ENCODE measurements at regions not wholly inside any gene's neighbourhood (a gene's known extent, or its start where the extent isn't known, plus 50 kb on each side); places are given as distances from the start of the nearest gene placed in this dataset.

DNA sequence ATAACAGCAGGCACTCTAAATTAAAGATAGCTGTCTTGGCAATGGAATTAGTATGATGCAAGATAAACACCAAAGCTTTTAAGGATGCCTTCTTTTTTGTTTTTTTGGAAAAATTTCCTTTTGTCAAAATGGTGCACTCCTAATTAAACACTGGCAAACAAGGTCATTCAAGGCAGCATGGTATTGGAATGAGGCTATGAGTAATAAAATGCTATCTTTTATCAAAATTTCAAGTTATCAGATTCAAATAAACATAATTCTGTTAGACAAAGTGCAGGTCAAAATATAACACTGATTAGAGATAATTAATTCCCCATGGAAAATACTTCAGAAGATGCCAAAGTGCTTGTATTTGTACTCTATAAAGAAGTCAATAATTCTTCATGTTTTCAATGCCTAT is 514.1 kb downstream of the TENT5A start:
- BruUV-seq (replicated peaks), result no TSS peak
- H3K27ac ChIP-seq (ENCODE audit: low read length), result no peak overlapping the region
- in situ Hi-C loops (cut with HindIII; ENCODE audit: low pct_unique_long_range_greater_than_20kb, low sequenced_read_pairs), result no loop called here
- H3K4me1 ChIP-seq (ENCODE audit: control insufficient read depth, insufficient read depth, low read length), result no peaks in the 10 kb centered on the region
- no peaks in the 10 kb centered on the region for H3K9me3 ChIP-seq (ENCODE audit: control insufficient read depth, insufficient read depth, low read depth, low read length)
- POLR2A ChIA-PET, result no interaction called here
- no peaks in the 10 kb centered on the region for H3K27me3 ChIP-seq (ENCODE audit: control insufficient read depth, insufficient read depth, low read length)
- intact Hi-C loops (cut with micrococcal nuclease; ENCODE audit: unreplicated experiment), result no loop called here
- DNase-seq (ENCODE audit: low read depth, low spot score) (no peak), ATAC-seq (no peak)
- H3K4me3 ChIP-seq (ENCODE audit: low read depth in 2 of 2, low read length in 2 of 2), result no peak overlapping the region
- CTCF ChIA-PET, result no interaction called here
- TF ChIP-seq TCF7L2 (IDR thresholded peaks at IDR 0.05; ENCODE audit: low read depth, low read length) (no peak), POLR2AphosphoS5 (IDR thresholded peaks at IDR 0.05; ENCODE audit: low read depth, low read length) (no peak), SIN3A (IDR thresholded peaks at IDR 0.05; ENCODE audit: borderline replicate concordance, insufficient read depth, low read depth, low read length) (no peak)
- TF ChIP-seq, protein P1, sequence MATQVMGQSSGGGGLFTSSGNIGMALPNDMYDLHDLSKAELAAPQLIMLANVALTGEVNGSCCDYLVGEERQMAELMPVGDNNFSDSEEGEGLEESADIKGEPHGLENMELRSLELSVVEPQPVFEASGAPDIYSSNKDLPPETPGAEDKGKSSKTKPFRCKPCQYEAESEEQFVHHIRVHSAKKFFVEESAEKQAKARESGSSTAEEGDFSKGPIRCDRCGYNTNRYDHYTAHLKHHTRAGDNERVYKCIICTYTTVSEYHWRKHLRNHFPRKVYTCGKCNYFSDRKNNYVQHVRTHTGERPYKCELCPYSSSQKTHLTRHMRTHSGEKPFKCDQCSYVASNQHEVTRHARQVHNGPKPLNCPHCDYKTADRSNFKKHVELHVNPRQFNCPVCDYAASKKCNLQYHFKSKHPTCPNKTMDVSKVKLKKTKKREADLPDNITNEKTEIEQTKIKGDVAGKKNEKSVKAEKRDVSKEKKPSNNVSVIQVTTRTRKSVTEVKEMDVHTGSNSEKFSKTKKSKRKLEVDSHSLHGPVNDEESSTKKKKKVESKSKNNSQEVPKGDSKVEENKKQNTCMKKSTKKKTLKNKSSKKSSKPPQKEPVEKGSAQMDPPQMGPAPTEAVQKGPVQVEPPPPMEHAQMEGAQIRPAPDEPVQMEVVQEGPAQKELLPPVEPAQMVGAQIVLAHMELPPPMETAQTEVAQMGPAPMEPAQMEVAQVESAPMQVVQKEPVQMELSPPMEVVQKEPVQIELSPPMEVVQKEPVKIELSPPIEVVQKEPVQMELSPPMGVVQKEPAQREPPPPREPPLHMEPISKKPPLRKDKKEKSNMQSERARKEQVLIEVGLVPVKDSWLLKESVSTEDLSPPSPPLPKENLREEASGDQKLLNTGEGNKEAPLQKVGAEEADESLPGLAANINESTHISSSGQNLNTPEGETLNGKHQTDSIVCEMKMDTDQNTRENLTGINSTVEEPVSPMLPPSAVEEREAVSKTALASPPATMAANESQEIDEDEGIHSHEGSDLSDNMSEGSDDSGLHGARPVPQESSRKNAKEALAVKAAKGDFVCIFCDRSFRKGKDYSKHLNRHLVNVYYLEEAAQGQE (IDR thresholded peaks at IDR 0.05; ENCODE audit: insufficient read depth in 1 of 2, low read depth in 2 of 2, low read length in 1 of 2), result no peak
- TF ChIP-seq, protein P2, sequence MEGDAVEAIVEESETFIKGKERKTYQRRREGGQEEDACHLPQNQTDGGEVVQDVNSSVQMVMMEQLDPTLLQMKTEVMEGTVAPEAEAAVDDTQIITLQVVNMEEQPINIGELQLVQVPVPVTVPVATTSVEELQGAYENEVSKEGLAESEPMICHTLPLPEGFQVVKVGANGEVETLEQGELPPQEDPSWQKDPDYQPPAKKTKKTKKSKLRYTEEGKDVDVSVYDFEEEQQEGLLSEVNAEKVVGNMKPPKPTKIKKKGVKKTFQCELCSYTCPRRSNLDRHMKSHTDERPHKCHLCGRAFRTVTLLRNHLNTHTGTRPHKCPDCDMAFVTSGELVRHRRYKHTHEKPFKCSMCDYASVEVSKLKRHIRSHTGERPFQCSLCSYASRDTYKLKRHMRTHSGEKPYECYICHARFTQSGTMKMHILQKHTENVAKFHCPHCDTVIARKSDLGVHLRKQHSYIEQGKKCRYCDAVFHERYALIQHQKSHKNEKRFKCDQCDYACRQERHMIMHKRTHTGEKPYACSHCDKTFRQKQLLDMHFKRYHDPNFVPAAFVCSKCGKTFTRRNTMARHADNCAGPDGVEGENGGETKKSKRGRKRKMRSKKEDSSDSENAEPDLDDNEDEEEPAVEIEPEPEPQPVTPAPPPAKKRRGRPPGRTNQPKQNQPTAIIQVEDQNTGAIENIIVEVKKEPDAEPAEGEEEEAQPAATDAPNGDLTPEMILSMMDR (IDR thresholded peaks at IDR 0.05), result no peak
- H3K36me3 ChIP-seq (ENCODE audit: control insufficient read depth, insufficient read depth, low read length), result no peaks in the 10 kb centered on the region; the same call in 1 of the 2 replicates

DNA sequence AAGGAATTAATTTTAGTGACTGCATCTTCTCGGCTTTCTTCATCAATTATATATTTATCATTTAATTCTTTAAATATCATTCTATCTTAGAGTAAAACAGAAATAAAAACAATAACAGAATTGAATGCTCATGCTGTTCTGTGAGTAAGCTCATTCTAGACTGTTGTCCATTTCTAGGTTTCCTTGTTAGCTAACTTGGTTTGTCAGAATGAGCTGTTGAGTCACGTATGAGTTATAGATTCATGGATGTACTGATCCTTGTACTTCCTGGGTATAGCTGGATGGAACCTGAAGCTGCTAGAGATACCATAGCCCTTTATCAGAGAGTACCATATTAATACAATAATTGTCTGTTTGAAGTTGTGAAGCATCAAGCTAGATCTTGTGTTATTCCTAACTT is 515.3 kb downstream of the TENT5A start:
- no TSS peak for BruUV-seq (replicated peaks)
- POLR2A ChIA-PET, result no interaction called here
- no peak for DNase-seq (ENCODE audit: low read depth, low spot score)

More for the DNA sequence above, 515.3 kb downstream of the TENT5A start:
- TF ChIP-seq, protein P1 (IDR thresholded peaks at IDR 0.05; ENCODE audit: insufficient read depth in 1 of 2, low read depth in 2 of 2, low read length in 1 of 2), result no peak
- no peak for TF ChIP-seq POLR2AphosphoS5 (IDR thresholded peaks at IDR 0.05; ENCODE audit: low read depth, low read length)
- TF ChIP-seq TCF7L2 (IDR thresholded peaks at IDR 0.05; ENCODE audit: low read depth, low read length), result no peak
- no peak for TF ChIP-seq SIN3A (IDR thresholded peaks at IDR 0.05; ENCODE audit: borderline replicate concordance, insufficient read depth, low read depth, low read length)
- TF ChIP-seq, protein P2 (IDR thresholded peaks at IDR 0.05), result no peak
- H3K4me1 ChIP-seq (ENCODE audit: control insufficient read depth, insufficient read depth, low read length), result no peaks in the 10 kb centered on the region
- no peaks in the 10 kb centered on the region for H3K27me3 ChIP-seq (ENCODE audit: control insufficient read depth, insufficient read depth, low read length)
- intact Hi-C loops (cut with micrococcal nuclease; ENCODE audit: unreplicated experiment), result no loop called here
- no peak for ATAC-seq
- H3K9me3 ChIP-seq (ENCODE audit: control insufficient read depth, insufficient read depth, low read depth, low read length), result no peaks in the 10 kb centered on the region
- CTCF ChIA-PET, result no interaction called here
- no peak overlapping the region for H3K4me3 ChIP-seq (ENCODE audit: low read depth in 2 of 2, low read length in 2 of 2)
- no peak overlapping the region for H3K27ac ChIP-seq (ENCODE audit: low read length)
- H3K36me3 ChIP-seq (ENCODE audit: control insufficient read depth, insufficient read depth, low read length), result no peaks in the 10 kb centered on the region; the same call in 1 of the 2 replicates
- in situ Hi-C loops (cut with HindIII; ENCODE audit: low pct_unique_long_range_greater_than_20kb, low sequenced_read_pairs), result no loop called here
